Loucy (cell line): ENCODE measurements at regions not wholly inside any gene's neighbourhood (a gene's known extent, or its start where the extent isn't known, plus 50 kb on each side); places are given as distances from the start of the nearest gene placed in this dataset.

ENCODE experiments used
- EZH2phosphoT487 ChIP-seq: fragments of 200-600 bp; IDR thresholded peaks from 2 replicates; pipeline ENCODE4 v1.6.1; 2018; ENCODE audit warnings: antibody characterized with exemption, mild to moderate bottlenecking, moderate library complexity, borderline replicate concordance
- TF ChIP-seq, protein P1 (sequence below): fragments of 200-600 bp; sonication (generic); conservative IDR thresholded peaks from 2 replicates; pipeline ENCODE4 v1.5.1; 2014; ENCODE audit warnings: mild to moderate bottlenecking, antibody characterized with exemption, low read length

DNA sequence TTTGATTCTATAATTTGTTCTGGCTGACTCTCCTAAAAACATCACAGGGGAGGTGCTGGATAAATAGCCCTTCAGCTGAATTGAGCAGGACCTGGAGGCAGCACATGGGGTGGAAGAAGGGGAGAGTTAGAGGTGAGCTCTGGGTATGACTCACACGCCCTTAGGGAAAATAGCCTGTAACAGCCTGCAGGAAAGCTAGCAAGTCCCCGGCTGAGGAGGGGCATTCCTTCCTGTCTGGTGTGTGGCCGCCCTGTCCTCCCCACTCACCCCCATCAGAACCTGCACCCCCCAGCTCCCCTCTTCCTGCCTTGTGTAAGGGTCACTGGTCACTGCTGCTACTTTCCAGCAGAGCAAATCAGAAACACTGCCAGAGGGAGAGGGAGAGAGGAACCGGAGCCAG, 187.4 kb downstream of the C16orf95 start:
- TF ChIP-seq, protein P1, sequence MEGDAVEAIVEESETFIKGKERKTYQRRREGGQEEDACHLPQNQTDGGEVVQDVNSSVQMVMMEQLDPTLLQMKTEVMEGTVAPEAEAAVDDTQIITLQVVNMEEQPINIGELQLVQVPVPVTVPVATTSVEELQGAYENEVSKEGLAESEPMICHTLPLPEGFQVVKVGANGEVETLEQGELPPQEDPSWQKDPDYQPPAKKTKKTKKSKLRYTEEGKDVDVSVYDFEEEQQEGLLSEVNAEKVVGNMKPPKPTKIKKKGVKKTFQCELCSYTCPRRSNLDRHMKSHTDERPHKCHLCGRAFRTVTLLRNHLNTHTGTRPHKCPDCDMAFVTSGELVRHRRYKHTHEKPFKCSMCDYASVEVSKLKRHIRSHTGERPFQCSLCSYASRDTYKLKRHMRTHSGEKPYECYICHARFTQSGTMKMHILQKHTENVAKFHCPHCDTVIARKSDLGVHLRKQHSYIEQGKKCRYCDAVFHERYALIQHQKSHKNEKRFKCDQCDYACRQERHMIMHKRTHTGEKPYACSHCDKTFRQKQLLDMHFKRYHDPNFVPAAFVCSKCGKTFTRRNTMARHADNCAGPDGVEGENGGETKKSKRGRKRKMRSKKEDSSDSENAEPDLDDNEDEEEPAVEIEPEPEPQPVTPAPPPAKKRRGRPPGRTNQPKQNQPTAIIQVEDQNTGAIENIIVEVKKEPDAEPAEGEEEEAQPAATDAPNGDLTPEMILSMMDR, result no peak
- TF ChIP-seq EZH2phosphoT487, result no peak
